H1 (cell line): ENCODE measurements at regions not wholly inside any gene's neighbourhood (a gene's known extent, or its start where the extent isn't known, plus 50 kb on each side); places are given as distances from the start of the nearest gene placed in this dataset.

Experiments
- SP1 ChIP-seq: IDR thresholded peaks from 2 replicates; pipeline ENCODE4 v1.6.1; 2011; ENCODE audit warnings: low read depth, low read length

- no peak for TF ChIP-seq SP1
- TF ChIP-seq, all 59 proteins: peak for 0
Measured at GRCh38 chr5:167701051-167701450, 590.4 kb upstream of the WWC1 start (continued).
